HCT116 (cell line): ENCODE measurements at regions not wholly inside any gene's neighbourhood (a gene's known extent, or its start where the extent isn't known, plus 50 kb on each side); places are given as distances from the start of the nearest gene placed in this dataset.

ENCODE experiments used
- EZH2phosphoT487 ChIP-seq: fragments of 200-600 bp; IDR thresholded peaks from 2 replicates; pipeline ENCODE4 v1.6.1; 2018; ENCODE audit warnings: antibody characterized with exemption, borderline replicate concordance
- POLR2A ChIP-seq: IDR thresholded peaks from 2 replicates; pipeline ENCODE4 v1.7.0; 2011; ENCODE audit warnings: borderline replicate concordance; ENCODE audit not compliant: insufficient read depth, insufficient read length; ENCODE audit errors: extremely low read depth
- SP1 ChIP-seq: IDR thresholded peaks from 2 replicates; pipeline ENCODE4 v1.6.1; 2012; ENCODE audit warnings: low read depth
- ZFX ChIP-seq: fragments of 450-650 bp; IDR thresholded peaks from 2 replicates; pipeline ENCODE4 v1.6.1; 2017
- TF ChIP-seq, protein P1 (sequence below): IDR thresholded peaks from 2 replicates; pipeline ENCODE4 v1.6.1; 2012; ENCODE audit warnings: low read depth
- TF ChIP-seq, protein P2 (sequence below), 3 experiments: fragments of 200-600 bp in 1 of 3; sonication (generic) in 1 of 3; IDR thresholded peaks in 2 of 3; conservative IDR thresholded peaks in 1 of 3; 2 replicates each; pipeline ENCODE4 v1.5.1; 2012 to 2017; ENCODE audit warnings: low read depth in 2 of 3, low read length in 2 of 3, antibody characterized with exemption in 1 of 3, borderline replicate concordance in 1 of 3, control low read depth in 1 of 3, mild to moderate bottlenecking in 1 of 3, mixed read lengths in 1 of 3, mixed run types in 1 of 3, moderate library complexity in 1 of 3; ENCODE audit not compliant: insufficient read depth in 1 of 3
- TF ChIP-seq, protein P3 (sequence below): IDR thresholded peaks from 2 replicates; pipeline ENCODE4 v1.6.1; 2012

DNA sequence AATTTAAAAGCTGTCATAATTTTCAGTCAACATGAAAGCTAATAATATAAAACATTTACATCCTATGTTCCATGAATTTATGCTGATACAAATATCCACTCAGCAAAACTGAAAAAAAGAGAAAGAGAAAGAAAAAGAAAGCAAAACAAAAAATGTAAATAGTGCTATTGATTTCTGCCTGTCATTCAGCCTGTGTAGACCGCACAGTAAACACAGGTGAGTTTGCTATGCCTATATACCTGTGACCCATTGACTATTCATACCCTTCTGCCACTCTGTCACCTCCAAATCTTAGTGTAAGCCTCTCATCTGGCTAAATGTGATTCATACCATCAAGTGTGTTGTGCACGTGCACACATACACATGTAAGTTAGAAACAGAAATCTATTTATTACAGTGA is 359.0 kb upstream of the RORB start:
- TF ChIP-seq, protein P1, sequence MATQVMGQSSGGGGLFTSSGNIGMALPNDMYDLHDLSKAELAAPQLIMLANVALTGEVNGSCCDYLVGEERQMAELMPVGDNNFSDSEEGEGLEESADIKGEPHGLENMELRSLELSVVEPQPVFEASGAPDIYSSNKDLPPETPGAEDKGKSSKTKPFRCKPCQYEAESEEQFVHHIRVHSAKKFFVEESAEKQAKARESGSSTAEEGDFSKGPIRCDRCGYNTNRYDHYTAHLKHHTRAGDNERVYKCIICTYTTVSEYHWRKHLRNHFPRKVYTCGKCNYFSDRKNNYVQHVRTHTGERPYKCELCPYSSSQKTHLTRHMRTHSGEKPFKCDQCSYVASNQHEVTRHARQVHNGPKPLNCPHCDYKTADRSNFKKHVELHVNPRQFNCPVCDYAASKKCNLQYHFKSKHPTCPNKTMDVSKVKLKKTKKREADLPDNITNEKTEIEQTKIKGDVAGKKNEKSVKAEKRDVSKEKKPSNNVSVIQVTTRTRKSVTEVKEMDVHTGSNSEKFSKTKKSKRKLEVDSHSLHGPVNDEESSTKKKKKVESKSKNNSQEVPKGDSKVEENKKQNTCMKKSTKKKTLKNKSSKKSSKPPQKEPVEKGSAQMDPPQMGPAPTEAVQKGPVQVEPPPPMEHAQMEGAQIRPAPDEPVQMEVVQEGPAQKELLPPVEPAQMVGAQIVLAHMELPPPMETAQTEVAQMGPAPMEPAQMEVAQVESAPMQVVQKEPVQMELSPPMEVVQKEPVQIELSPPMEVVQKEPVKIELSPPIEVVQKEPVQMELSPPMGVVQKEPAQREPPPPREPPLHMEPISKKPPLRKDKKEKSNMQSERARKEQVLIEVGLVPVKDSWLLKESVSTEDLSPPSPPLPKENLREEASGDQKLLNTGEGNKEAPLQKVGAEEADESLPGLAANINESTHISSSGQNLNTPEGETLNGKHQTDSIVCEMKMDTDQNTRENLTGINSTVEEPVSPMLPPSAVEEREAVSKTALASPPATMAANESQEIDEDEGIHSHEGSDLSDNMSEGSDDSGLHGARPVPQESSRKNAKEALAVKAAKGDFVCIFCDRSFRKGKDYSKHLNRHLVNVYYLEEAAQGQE: no peak
- TF ChIP-seq EZH2phosphoT487 (no peak), POLR2A (no peak), ZFX (no peak), SP1 (no peak)
- TF ChIP-seq, protein P2, sequence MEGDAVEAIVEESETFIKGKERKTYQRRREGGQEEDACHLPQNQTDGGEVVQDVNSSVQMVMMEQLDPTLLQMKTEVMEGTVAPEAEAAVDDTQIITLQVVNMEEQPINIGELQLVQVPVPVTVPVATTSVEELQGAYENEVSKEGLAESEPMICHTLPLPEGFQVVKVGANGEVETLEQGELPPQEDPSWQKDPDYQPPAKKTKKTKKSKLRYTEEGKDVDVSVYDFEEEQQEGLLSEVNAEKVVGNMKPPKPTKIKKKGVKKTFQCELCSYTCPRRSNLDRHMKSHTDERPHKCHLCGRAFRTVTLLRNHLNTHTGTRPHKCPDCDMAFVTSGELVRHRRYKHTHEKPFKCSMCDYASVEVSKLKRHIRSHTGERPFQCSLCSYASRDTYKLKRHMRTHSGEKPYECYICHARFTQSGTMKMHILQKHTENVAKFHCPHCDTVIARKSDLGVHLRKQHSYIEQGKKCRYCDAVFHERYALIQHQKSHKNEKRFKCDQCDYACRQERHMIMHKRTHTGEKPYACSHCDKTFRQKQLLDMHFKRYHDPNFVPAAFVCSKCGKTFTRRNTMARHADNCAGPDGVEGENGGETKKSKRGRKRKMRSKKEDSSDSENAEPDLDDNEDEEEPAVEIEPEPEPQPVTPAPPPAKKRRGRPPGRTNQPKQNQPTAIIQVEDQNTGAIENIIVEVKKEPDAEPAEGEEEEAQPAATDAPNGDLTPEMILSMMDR (IDR thresholded peaks at IDR 0.05 in 2 of 3, conservative IDR thresholded peaks at IDR 0.05 in 1 of 3; ENCODE audit: borderline replicate concordance in 1 of 3, insufficient read depth in 1 of 3, low read depth in 2 of 3, low read length in 2 of 3): no peak
- TF ChIP-seq, protein P3, sequence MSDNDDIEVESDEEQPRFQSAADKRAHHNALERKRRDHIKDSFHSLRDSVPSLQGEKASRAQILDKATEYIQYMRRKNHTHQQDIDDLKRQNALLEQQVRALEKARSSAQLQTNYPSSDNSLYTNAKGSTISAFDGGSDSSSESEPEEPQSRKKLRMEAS: no peak
